Erythroblast (primary cell): ENCODE measurements at regions not wholly inside any gene's neighbourhood (a gene's known extent, or its start where the extent isn't known, plus 50 kb on each side); places are given as distances from the start of the nearest gene placed in this dataset.

Experiments used
- GATA1 ChIP-seq: IDR thresholded peaks from 2 replicates; pipeline ENCODE4 v1.6.1; 2011; ENCODE audit warnings: low read depth, mild to moderate bottlenecking, control low read depth, low read length, moderate library complexity
- POLR2A ChIP-seq: IDR thresholded peaks from 2 replicates; pipeline ENCODE4 v1.6.1; 2011; ENCODE audit warnings: mild to moderate bottlenecking, low read length

- no peak for TF ChIP-seq POLR2A
- TF ChIP-seq GATA1, result no peak
Measured at GRCh38 chr1:200253774-200254495, 155.9 kb downstream of the ZNF281 start.
